Adipocyte (in vitro differentiated cells): ENCODE measurements at regions not wholly inside any gene's neighbourhood (a gene's known extent, or its start where the extent isn't known, plus 50 kb on each side); places are given as distances from the start of the nearest gene placed in this dataset.

Source experiments
- DNase-seq: peaks from one replicate; pipeline ENCODE4 v3.0.0-alpha.2; 2015; ENCODE audit warnings: low read depth
- H3K27me3 ChIP-seq: replicated peaks from 2 replicates; pipeline ENCODE4 v1.7.0; 2013; ENCODE audit warnings: mild to moderate bottlenecking, low read length, moderate library complexity; ENCODE audit not compliant: control insufficient read depth, insufficient read depth
- H3K36me3 ChIP-seq: 2 replicates; pipeline ENCODE4 v1.7.0; 2013; ENCODE audit warnings: low read length, mild to moderate bottlenecking, moderate library complexity; ENCODE audit not compliant: control insufficient read depth, insufficient read depth, severe bottlenecking
- H3K4me1 ChIP-seq: 2 replicates; pipeline ENCODE4 v1.7.0; 2013; ENCODE audit warnings: mild to moderate bottlenecking, low read length, moderate library complexity; ENCODE audit not compliant: control insufficient read depth, insufficient read depth
- H3K4me3 ChIP-seq: 2 replicates; pipeline ENCODE4 v1.7.0; 2013; ENCODE audit warnings: mild to moderate bottlenecking, low read length, moderate library complexity
- H3K9ac ChIP-seq: 2 replicates; pipeline ENCODE4 v1.7.0; 2013; ENCODE audit warnings: mild to moderate bottlenecking, low read length, moderate library complexity
- H3K9me3 ChIP-seq: 2 replicates; pipeline ENCODE4 v1.7.0; 2013; ENCODE audit warnings: mild to moderate bottlenecking, low read length, moderate library complexity; ENCODE audit not compliant: control insufficient read depth

DNA sequence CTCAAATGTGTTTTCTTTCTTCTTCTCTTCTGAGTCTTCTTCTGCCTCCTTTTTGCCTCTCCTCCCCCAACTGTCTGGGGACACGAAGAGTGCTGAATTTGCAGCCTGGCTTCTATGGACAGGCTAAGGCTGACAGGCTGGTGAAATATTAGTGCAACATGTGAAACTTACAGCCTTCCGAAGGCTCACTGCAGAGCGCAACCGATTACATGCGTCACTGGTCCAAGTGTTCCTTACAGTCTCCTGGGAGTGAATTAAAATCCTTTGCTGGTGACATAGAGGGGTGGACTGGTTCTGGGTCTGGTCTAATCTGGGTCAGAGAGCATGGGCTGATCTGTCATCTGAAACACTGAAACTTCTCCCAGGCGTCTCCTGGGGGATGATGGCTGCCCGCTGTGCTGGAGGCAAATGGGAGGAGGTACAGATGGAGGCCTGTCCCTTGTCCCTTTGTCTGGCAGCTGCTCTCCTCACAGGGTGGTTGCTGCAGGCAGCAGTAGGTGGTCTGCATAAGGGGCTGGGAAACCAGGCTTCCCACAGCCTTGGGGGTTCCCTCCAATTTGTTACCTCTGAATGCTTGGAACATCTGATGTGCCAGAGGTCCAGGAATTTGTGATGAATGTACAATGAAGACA lies 143.8 kb upstream of the BMPER start:
- H3K4me1 ChIP-seq = peaks cover 54% of the 10 kb centered on the region

DNA sequence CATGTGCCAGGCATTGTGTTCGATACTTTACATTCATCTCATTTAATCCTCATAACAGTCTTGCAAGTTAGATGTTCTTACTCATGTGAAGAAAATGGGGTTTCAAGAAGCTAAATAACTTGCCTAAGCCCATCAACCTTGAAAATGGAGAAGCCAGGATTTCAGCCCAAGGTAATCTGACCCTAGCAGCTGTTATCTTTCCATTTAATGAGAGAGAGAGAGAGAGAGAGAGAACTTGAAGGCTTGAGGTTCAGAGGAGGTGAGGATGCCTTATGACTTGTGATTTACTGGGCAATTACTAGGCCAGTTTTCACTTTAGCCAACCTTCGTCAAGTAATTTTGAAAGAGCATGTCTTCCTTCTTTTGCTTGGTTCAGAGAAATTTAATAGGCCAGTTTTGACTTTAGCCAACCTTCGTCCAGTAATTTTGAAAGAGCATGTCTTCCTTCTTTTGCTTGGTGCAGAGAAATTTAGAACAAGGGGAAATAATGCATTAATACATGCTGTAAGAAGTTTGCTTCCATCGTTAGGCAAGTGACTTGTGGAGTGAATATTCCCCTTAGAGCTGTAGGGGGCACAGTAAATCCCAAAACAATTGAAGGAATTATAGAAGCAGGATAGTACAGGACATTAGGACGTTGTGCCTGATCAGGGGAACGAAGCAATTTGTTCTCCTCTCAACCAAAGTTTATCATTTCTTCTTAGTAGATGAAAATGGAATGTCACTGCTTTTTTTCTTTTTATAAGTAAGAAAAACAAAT lies 143.0 kb upstream of the BMPER start:
- Histone ChIP-seq H3K4me3 (no peak overlapping the region), H3K4me1 (peaks cover 48% of the 10 kb centered on the region), H3K9ac (peak overlapping the region; percentile 3)

More for the DNA sequence above, 143.8 kb upstream of the BMPER start:
- DNase-seq = no peak
- no peak overlapping the region for H3K4me3 ChIP-seq
- peak overlapping the region; percentile 35 for H3K9ac ChIP-seq
- H3K36me3 ChIP-seq = no peaks in the 10 kb centered on the region
- H3K9me3 ChIP-seq = no peaks in the 10 kb centered on the region
- H3K27me3 ChIP-seq = no peaks in the 10 kb centered on the region

DNA sequence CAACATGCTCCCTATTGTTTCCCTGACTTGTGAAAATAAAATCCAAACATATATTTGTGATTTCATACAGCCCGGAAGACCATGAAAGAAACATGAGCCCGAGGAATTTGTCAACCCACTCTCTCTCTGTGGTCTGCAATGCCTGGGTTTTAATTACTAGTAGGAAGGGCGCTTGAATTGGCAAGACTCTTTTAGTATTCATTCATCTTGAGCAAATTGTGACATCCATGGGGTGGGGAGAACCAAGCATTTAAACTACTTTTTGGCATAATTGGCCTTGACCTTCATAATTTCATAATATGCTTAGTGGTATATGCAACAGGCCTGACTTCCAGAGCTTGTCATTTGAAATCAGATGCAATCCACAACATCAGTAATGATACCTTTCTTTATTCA lies 142.4 kb upstream of the BMPER start:
- Histone ChIP-seq H3K9ac (peak overlapping the region; percentile 24), H3K4me3 (no peak overlapping the region), H3K9me3 (no peaks in the 10 kb centered on the region), H3K36me3 (no peaks in the 10 kb centered on the region), H3K27me3 (no peaks in the 10 kb centered on the region), H3K4me1 (peaks cover 43% of the 10 kb centered on the region)
- DNase-seq = peak; percentile 76

More for the DNA sequence above, 143.0 kb upstream of the BMPER start:
- no peaks in the 10 kb centered on the region for H3K9me3 ChIP-seq
- H3K36me3 ChIP-seq = no peaks in the 10 kb centered on the region
- H3K27me3 ChIP-seq = no peaks in the 10 kb centered on the region
- DNase-seq = no peak

DNA sequence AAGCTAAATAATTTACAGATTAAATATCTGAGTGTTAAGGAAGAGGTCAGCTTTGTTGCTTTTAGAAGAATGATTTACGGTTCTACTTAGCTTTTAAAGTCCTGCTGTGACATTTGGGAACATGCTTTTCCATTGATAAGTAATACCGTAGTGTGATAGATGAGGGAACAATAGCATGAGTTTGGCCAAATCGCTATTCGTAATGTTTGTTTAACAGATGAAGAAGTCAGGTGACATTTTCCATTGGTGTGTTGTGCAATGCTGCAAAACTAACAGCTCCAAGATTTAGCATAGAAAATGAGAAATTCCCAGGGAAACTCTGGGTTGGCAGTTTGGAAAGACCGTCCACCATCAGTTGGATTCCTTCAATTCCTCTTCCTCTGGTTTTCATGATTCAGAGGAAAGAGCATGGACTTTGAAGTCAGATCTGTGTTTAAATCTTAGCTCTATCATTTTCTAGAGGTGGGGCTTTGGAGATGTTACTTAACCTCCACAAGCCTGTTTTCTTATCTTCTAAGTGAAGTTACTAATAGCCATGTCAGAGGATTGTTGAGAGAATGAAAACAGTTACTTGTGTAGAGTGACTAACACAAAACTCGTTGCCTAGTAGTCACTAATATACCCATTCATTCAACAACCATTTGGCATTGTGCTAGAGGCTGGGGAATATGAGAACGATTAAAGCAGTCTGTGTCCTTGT lies 140.4 kb upstream of the BMPER start:
- Histone ChIP-seq H3K9me3 (no peaks in the 10 kb centered on the region), H3K9ac (no peak overlapping the region), H3K4me3 (no peak overlapping the region), H3K27me3 (no peaks in the 10 kb centered on the region), H3K4me1 (peaks cover 42% of the 10 kb centered on the region), H3K36me3 (no peaks in the 10 kb centered on the region)
- DNase-seq = peak; percentile 23

DNA sequence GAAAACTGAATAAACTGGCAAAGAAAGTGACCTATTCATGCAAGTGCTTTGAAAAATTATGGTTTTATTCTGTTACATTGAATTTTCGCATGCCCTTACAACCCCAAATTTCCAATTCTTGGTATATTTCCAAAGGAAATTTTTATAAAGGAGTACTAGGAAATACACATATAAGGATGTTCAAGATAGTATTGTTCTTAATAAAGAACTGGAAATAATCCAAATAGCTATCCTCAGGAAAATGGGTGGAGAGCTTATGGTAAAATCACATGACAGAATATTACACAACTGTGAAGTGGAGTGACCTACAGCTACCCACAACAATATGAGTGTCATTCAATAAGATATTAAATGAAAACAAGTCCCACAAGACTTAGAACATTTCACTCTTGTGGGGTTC lies 138.9 kb upstream of the BMPER start:
- no peak for DNase-seq
- no peaks in the 10 kb centered on the region for H3K36me3 ChIP-seq
- no peak overlapping the region for H3K9ac ChIP-seq
- H3K27me3 ChIP-seq = no peaks in the 10 kb centered on the region
- H3K4me1 ChIP-seq = peaks cover 39% of the 10 kb centered on the region
- H3K4me3 ChIP-seq = no peak overlapping the region
- no peaks in the 10 kb centered on the region for H3K9me3 ChIP-seq

DNA sequence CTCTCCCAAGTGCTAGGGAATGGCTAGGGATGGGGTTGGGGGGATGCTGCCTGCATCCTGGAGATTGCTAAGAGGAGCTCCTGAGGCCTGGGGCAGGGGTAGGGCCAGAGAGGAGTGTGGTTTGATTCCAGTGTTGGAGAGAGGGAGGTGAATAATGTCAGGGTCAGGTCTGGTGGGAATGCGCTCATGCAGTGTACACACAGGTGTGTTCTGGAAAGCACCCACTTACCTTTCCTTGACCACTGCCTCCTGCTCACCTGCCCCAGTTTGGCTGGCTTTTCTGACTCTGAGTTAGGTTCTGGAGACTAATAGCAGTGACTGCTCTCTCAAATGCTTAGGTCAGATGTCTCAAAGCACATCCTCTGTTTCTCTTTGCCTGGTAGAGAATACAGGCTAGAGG lies 135.4 kb upstream of the BMPER start:
- H3K9me3 ChIP-seq = no peaks in the 10 kb centered on the region
- no peak overlapping the region for H3K9ac ChIP-seq
- DNase-seq = no peak
- peaks cover 42% of the 10 kb centered on the region for H3K4me1 ChIP-seq
- no peak overlapping the region for H3K4me3 ChIP-seq
- H3K27me3 ChIP-seq = no peaks in the 10 kb centered on the region
- no peaks in the 10 kb centered on the region for H3K36me3 ChIP-seq

DNA sequence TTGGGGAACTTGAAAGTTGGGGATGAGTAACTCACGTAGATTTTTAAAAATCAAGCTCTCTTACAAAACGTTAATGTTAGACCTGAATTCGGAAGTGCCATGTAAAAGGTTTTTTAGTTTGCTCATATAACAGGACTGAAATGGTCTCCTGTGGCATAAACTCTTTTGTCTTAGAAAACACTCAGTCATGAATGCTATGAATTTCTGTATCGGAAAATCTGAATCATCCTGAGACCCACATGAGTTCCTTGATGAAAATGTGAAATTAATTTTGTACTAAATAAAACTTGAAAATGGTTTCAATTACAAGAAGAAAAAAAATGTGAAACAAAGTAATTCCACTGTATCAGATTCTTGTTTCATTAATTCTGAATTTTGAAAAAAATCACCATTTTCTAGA lies 134.8 kb upstream of the BMPER start:
- no peak overlapping the region for H3K4me3 ChIP-seq
- H3K27me3 ChIP-seq = no peaks in the 10 kb centered on the region

DNA sequence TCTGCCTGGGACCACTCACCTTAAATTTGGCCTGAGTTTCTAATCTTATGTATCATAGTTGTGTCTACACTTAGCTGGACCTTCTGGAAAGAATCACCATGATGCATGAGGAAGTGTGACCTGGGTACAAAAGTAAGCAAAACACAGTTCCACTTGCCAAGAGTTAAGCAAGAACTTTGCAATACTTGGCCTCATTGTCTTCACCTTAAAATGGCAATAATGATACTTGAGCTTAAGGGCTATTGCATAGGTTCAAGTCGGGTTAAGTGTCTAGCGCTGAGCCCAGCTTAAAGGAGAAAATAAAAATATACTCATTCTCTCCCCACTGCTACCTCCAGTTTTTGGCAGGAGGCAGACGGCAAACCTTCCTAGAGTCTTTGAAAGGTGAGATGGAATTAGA lies 133.9 kb upstream of the BMPER start:
- Histone ChIP-seq H3K4me3 (no peak overlapping the region), H3K9ac (no peak overlapping the region), H3K36me3 (no peaks in the 10 kb centered on the region), H3K27me3 (no peaks in the 10 kb centered on the region), H3K4me1 (peaks cover 44% of the 10 kb centered on the region), H3K9me3 (no peaks in the 10 kb centered on the region)
- no peak for DNase-seq

More for the DNA sequence above, 134.8 kb upstream of the BMPER start:
- H3K9ac ChIP-seq = no peak overlapping the region
- H3K36me3 ChIP-seq = no peaks in the 10 kb centered on the region
- no peak for DNase-seq
- H3K4me1 ChIP-seq = peaks cover 42% of the 10 kb centered on the region
- no peaks in the 10 kb centered on the region for H3K9me3 ChIP-seq

DNA sequence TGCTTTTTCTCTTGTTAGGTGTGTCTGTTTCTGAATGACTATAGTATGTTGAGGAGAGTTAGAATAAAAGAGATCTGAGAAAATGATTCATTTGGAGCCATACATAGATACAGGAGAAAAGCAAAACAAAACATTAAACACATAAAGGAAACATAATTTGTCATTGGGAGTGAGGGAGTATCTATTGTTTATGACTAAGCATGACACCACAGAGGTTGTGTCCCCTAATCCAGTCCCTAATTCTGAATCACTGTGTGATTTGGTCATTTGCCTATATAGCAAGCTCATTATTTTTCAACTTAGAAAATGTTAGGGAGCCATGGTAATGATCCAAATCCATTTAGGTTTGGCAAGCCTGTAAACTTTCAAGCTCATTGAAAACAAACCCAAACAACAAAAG lies 132.3 kb upstream of the BMPER start:
- H3K27me3 ChIP-seq = no peaks in the 10 kb centered on the region
- no peak overlapping the region for H3K9ac ChIP-seq
- no peaks in the 10 kb centered on the region for H3K36me3 ChIP-seq
- DNase-seq = no peak
- H3K4me3 ChIP-seq = no peak overlapping the region
- peaks cover 44% of the 10 kb centered on the region for H3K4me1 ChIP-seq
- H3K9me3 ChIP-seq = no peaks in the 10 kb centered on the region

DNA sequence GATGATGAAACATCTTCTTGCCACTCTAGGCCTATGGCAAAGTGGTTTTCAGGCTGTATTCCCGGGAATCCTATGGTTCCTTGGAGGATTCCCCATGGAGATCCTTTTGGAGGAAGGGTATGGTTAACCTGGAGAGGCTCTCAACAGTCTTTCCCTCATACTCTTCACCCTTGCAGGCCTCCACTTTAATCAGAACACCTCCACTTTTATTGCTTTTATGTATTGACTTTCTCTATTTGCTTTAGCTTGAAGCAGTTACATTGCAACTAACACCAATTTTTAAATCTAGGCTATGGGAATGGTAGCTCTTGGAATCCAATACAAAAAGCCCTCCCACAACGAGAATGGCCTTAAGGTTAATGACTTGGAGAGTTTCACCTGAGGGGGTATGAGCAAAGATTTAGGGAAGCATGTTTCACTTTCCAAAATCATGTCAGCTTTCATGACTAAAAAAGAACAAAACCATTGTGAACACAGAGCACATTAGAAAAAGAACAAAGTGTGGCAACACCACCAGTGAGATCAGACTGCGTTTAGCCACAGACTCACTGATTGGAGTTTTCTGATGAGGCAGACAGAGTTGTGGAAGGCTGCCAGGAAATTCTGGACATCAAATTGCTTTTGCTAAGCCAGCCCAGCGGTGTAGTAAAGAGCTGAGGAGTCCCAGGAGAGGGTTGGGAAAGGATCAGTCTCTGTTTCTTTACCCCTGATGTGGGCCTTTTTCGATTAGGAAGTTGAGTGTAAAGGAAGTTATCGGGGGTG lies 130.4 kb upstream of the BMPER start:
- Histone ChIP-seq H3K36me3 (no peaks in the 10 kb centered on the region), H3K4me3 (peak overlapping the region; percentile 38)
- peak; percentile 67 for DNase-seq

DNA sequence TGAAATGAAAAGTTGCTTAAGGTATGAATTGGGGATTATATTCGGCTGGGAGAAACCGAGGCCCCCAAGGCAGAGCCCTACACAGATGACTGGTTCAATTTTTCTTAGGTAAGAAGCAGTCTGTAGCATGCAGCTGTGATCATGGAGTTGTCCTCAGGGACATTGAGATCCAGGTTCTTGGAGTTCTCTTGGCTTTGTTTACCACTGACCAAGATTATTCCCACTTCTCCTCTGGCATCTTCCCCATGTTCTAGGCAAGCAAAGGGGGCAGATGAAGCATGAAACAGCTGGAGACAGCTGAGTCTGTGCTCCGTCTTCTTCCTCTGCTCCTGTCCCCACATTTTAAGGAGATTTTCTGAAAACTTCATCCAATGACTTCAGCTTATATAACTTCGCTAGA lies 129.5 kb upstream of the BMPER start:
- H3K4me1 ChIP-seq = peaks cover 42% of the 10 kb centered on the region
- no peak for DNase-seq
- H3K4me3 ChIP-seq = no peak overlapping the region
- H3K27me3 ChIP-seq = no peaks in the 10 kb centered on the region
- peak overlapping the region; percentile 26 for H3K9ac ChIP-seq
- H3K36me3 ChIP-seq = no peaks in the 10 kb centered on the region
- H3K9me3 ChIP-seq = no peaks in the 10 kb centered on the region

More for the DNA sequence above, 130.4 kb upstream of the BMPER start:
- Histone ChIP-seq H3K27me3 (no peaks in the 10 kb centered on the region), H3K4me1 (peaks cover 44% of the 10 kb centered on the region), H3K9me3 (no peaks in the 10 kb centered on the region), H3K9ac (peak overlapping the region; percentile 41)
